ENCODE measurements at regions not wholly inside any gene's neighbourhood (a gene's known extent, or its start where the extent isn't known, plus 50 kb on each side); places are given as distances from the start of the nearest gene placed in this dataset.

DNA sequence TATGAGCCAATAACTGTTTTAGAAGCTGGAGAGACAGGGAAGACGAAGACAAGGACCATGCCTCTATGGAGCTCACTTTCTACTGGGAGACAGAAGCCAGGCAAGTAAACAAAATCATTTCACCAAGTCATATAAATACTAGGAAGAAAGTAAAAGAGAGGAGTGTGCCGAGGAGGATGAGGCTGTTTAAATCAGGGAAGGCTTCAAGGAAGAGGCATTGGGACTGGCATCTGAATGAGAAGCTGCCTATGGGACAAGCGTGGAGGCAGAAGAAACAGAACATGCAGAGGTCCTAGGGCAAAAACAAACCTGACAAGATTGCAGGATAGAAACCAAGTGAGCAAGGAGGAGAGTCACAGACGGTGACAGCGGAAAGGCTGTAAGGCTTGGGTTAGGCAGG is 68.1 kb upstream of the CPLX2 start:
- TF ChIP-seq EZH2 (IDR thresholded peaks at IDR 0.05; ENCODE audit: insufficient read depth, low read length), result no peak
- TF ChIP-seq, protein P1, sequence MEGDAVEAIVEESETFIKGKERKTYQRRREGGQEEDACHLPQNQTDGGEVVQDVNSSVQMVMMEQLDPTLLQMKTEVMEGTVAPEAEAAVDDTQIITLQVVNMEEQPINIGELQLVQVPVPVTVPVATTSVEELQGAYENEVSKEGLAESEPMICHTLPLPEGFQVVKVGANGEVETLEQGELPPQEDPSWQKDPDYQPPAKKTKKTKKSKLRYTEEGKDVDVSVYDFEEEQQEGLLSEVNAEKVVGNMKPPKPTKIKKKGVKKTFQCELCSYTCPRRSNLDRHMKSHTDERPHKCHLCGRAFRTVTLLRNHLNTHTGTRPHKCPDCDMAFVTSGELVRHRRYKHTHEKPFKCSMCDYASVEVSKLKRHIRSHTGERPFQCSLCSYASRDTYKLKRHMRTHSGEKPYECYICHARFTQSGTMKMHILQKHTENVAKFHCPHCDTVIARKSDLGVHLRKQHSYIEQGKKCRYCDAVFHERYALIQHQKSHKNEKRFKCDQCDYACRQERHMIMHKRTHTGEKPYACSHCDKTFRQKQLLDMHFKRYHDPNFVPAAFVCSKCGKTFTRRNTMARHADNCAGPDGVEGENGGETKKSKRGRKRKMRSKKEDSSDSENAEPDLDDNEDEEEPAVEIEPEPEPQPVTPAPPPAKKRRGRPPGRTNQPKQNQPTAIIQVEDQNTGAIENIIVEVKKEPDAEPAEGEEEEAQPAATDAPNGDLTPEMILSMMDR (IDR thresholded peaks at IDR 0.05; ENCODE audit: insufficient read depth, low read depth, low read length), result no peak

Data from astrocyte (in vitro differentiated cells and primary cell).